Lower leg skin (tissue), 3 donors: ENCODE measurements at regions not wholly inside any gene's neighbourhood (a gene's known extent, or its start where the extent isn't known, plus 50 kb on each side); places are given as distances from the start of the nearest gene placed in this dataset.

Experiments
- POLR2A ChIP-seq, 2 donors: fragments of 450-650 bp; IDR thresholded peaks; one replicate each; pipeline ENCODE4 v1.6.1; 2016 to 2017; ENCODE audit warnings: antibody characterized with exemption in 2 of 2, mild to moderate bottlenecking in 1 of 2, moderate library complexity in 1 of 2
- TF ChIP-seq, protein P1 (sequence below), 3 donors: fragments of 450-650 bp; IDR thresholded peaks; one replicate each; pipeline ENCODE4 v1.5.1; 2016; ENCODE audit warnings: antibody characterized with exemption in 3 of 3, mild to moderate bottlenecking in 3 of 3, moderate library complexity in 2 of 3

DNA sequence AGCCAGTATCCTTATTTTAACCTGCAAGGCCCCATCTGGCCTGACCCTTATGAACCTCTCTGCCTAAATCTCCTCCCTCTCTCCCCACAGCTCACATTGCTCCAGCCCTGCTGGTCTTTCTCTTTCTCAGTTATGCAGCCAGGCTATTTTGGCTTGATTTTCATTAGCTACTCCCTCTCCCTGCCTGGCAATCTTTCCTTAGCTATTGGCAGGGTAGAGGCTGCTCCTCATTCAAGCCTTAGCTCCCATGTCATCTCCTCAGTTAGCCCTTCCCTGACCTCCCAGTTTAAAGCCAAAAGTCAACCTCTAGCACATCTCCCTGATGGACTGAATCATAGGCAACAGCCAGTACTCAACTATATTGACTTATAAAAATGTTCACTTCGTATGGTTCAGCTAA is 214.4 kb upstream of the CELF2 start:
- no peak for TF ChIP-seq POLR2A (IDR thresholded peaks at IDR 0.05)
- TF ChIP-seq, protein P1, sequence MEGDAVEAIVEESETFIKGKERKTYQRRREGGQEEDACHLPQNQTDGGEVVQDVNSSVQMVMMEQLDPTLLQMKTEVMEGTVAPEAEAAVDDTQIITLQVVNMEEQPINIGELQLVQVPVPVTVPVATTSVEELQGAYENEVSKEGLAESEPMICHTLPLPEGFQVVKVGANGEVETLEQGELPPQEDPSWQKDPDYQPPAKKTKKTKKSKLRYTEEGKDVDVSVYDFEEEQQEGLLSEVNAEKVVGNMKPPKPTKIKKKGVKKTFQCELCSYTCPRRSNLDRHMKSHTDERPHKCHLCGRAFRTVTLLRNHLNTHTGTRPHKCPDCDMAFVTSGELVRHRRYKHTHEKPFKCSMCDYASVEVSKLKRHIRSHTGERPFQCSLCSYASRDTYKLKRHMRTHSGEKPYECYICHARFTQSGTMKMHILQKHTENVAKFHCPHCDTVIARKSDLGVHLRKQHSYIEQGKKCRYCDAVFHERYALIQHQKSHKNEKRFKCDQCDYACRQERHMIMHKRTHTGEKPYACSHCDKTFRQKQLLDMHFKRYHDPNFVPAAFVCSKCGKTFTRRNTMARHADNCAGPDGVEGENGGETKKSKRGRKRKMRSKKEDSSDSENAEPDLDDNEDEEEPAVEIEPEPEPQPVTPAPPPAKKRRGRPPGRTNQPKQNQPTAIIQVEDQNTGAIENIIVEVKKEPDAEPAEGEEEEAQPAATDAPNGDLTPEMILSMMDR (IDR thresholded peaks at IDR 0.05) = no peak
